ENCODE measurements at regions not wholly inside any gene's neighbourhood (a gene's known extent, or its start where the extent isn't known, plus 50 kb on each side); places are given as distances from the start of the nearest gene placed in this dataset.

GRCh38 chr1:30197639-30198450 lies 525.5 kb downstream of the MATN1 start:
- DNase-seq (ENCODE audit: extremely low read depth in 1 of 2, low read depth in 1 of 2) = no peak

- no peak for DNase-seq (ENCODE audit: extremely low read depth in 1 of 2, low read depth in 1 of 2)
These were observed 526.3 kb downstream of the MATN1 start for GRCh38 chr1:30196872-30197638.

GRCh38 chr1:30196457-30196856 lies 526.9 kb downstream of the MATN1 start:
- DNase-seq (ENCODE audit: extremely low read depth in 1 of 2, low read depth in 1 of 2) = no peak

GRCh38 chr1:30195424-30196134 lies 527.8 kb downstream of the MATN1 start:
- DNase-seq (ENCODE audit: extremely low read depth in 1 of 2, low read depth in 1 of 2) = no peak

- DNase-seq (ENCODE audit: extremely low read depth in 1 of 2, low read depth in 1 of 2) = no peak
These were observed 528.5 kb downstream of the MATN1 start for GRCh38 chr1:30194741-30195423.

- DNase-seq (ENCODE audit: extremely low read depth in 1 of 2, low read depth in 1 of 2) = no peak
These were observed 529.3 kb downstream of the MATN1 start for GRCh38 chr1:30194046-30194619.

- no peak for DNase-seq (ENCODE audit: extremely low read depth in 1 of 2, low read depth in 1 of 2)
These were observed 530.3 kb downstream of the MATN1 start for GRCh38 chr1:30192969-30193630.

GRCh38 chr1:30191154-30191702 lies 532.2 kb downstream of the MATN1 start:
- DNase-seq (ENCODE audit: extremely low read depth in 1 of 2, low read depth in 1 of 2) = peak in 1 of 2 donors; percentile 3

- DNase-seq (ENCODE audit: extremely low read depth in 1 of 2, low read depth in 1 of 2) = no peak
These were observed 532.8 kb downstream of the MATN1 start for GRCh38 chr1:30190511-30191153.

GRCh38 chr1:30189818-30190500 lies 533.4 kb downstream of the MATN1 start:
- DNase-seq (ENCODE audit: extremely low read depth in 1 of 2, low read depth in 1 of 2) = no peak

- DNase-seq (ENCODE audit: extremely low read depth in 1 of 2, low read depth in 1 of 2) = no peak
These were observed 534.4 kb downstream of the MATN1 start for GRCh38 chr1:30188999-30189398.

- DNase-seq (ENCODE audit: extremely low read depth in 1 of 2, low read depth in 1 of 2) = no peak
These were observed 535.1 kb downstream of the MATN1 start for GRCh38 chr1:30188329-30188728.

GRCh38 chr1:30187413-30188023 lies 535.9 kb downstream of the MATN1 start:
- DNase-seq (ENCODE audit: extremely low read depth in 1 of 2, low read depth in 1 of 2) = no peak

GRCh38 chr1:30186586-30186985 lies 536.8 kb downstream of the MATN1 start:
- DNase-seq (ENCODE audit: extremely low read depth in 1 of 2, low read depth in 1 of 2) = no peak

- DNase-seq (ENCODE audit: extremely low read depth in 1 of 2, low read depth in 1 of 2) = no peak
These were observed 537.6 kb downstream of the MATN1 start for GRCh38 chr1:30185809-30186208.

GRCh38 chr1:30185313-30185712 lies 538.1 kb downstream of the MATN1 start:
- no peak for DNase-seq (ENCODE audit: extremely low read depth in 1 of 2, low read depth in 1 of 2)

GRCh38 chr1:30184393-30185141 lies 538.8 kb downstream of the MATN1 start:
- DNase-seq (ENCODE audit: extremely low read depth in 1 of 2, low read depth in 1 of 2) = no peak

- DNase-seq (ENCODE audit: extremely low read depth in 1 of 2, low read depth in 1 of 2) = no peak
These were observed 539.5 kb downstream of the MATN1 start for GRCh38 chr1:30183895-30184294.

Data from activated CD8-positive, alpha-beta memory T cell treated with anti-CD3 and anti-CD28 coated beads for 1 hour (primary cell).